ENCODE measurements at regions not wholly inside any gene's neighbourhood (a gene's known extent, or its start where the extent isn't known, plus 50 kb on each side); places are given as distances from the start of the nearest gene placed in this dataset.

DNA sequence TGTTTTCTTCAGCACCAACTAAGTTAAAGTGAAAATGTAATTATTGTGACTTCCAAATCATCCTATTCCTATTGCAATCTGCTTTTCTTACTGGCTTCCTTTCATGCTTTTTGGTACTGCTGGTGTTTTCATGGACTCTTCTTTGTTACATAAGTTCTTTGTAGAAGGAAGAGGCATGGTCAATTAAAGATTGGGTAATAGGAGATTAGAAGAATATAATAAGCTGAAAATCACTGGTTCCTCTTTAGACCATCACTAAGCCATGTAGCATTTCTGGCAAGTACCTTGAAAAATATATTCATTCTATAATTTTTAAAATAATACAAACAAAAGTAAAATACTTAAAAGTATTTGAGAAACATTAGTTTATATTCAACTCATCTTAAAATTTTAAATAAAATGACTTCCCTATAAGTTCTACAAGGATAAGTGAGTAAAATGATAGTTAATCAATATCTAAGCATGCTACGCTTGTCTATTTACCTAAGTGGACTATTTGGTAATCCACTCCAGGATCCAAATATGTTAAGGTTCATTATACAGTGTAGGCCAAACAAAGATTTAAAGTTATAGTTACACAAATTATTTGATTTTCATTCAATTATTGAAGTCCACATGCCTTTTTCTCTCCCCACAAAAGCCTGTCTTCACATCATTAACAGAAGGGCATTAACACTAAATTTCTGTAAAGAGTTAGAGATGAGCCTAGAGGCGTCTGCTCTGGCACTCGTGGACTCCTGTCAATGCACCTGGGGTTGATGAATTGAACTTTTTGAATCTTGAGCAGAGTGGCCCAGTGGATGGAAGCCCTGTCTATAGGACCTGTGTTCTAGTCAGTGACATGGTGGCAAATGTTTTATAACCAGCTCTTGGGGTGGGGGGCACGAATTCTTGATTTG, 408.1 kb downstream of the INHBA start:
- DNase-seq (ENCODE audit: low read depth): no peak

DNA sequence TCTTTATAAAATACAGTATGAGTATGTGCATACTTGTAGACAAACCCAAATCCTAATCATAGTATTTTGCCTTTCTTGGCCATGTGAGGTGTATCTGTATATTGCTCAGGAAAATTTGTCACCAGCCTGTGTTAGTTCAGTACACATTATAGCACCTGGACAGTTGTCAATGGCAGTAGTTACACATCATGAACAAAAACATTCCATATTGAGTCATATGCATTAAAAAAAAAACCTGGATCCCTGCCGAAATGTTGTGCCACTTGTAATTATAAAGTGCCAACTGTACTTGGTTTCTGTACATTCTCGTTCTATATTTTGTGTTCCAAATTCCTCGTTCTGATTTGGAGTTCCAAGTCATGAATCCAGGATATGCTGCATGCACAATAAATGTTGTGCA, 410.4 kb downstream of the INHBA start:
- DNase-seq (ENCODE audit: low read depth): peak; percentile 9

DNA sequence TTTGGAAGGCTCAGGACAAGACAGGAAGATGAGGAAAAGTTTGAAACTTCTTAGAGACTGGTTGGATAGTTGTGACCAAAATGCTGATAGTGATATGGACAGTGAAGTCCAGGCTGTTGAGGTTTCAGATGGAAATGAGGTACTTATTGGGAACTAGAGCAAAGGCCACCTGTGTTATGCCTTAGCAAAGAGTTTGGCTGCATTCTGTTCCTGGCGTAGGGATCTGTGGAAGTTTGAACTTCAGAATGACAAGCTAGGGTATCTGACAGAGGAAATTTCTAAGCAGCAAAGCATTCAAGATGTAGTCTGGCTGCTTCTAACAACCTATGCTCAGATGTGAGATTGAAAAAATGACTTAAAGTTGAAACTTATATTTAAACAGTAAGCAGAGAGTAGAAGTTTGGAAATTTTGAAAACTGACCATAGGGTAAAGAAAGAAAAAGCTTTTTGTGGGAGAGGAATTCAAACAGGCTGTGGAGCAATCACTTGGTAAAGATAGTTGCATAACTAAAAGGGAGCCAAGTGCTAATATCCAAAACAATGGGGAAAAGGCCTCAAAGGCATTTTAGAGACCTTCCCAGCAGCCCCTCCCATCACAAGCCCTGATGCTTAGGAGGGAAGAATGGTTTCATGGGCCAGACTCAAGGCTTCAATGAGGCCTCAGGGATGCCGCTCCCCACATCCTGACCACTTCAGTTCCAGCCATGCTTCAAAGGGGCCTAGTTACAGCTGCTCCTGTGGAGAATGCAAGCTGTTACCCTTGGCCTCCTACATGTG, 415.1 kb downstream of the INHBA start:
- no peak for DNase-seq (ENCODE audit: low read depth)

DNA sequence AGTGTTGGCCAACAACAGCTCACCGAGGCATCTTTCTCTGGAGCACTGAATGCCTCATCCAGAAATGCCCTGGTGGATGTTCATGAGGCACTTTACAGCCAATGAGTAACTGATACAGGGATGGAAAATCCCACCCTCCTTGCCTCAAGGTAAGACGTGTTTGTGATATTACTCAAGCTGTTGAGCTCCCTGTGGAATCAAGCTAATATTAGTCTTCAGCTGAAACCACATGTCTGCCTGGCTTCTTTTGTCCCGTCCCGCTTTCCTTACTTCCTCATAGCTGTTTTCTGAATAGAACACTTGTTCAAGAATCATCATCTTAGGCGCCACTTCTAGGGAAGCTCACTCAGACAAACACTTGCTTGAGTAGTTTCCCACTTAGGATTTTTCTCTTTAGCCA, 422.4 kb downstream of the INHBA start:
- DNase-seq (ENCODE audit: low read depth): no peak

DNA sequence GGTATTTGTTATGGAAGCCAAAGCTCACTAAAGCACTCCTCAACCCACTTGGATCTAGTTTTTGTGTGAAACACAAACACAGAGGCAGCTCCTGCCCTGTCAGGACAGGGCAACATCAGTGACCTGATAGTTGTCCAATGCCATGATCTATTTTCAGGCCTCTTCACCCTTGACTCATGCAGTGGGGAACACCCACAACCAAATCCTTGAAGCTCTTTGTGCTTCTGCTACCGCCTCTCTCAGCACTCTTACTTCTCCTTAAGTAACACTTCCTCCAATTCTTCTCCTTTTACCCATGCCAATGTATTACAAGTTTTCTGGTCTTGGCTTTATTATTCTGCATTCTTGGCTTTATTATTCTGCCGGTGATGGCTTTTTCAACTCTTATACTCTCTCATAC, 425.3 kb downstream of the INHBA start:
- no peak for DNase-seq (ENCODE audit: low read depth)

DNA sequence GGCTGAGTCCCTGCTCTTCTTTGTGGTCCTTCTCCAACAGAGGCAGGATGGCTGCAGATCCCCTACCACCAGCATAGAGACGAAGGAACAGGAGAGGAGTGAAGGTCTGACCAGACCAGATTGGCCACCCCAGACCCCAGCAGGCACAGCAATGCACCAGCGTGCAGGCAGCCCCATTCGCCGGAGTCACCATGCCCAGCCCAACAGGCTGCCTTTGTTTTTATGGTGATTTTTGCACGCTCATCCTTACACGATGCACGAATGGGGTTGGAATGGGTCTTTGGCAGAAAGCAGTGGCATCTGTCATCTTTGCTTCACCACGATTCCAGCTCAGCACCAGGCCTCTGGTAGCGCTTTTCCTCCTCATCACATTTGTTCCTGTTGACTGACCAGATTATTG, 427.6 kb downstream of the INHBA start:
- no peak for DNase-seq (ENCODE audit: low read depth)

DNA sequence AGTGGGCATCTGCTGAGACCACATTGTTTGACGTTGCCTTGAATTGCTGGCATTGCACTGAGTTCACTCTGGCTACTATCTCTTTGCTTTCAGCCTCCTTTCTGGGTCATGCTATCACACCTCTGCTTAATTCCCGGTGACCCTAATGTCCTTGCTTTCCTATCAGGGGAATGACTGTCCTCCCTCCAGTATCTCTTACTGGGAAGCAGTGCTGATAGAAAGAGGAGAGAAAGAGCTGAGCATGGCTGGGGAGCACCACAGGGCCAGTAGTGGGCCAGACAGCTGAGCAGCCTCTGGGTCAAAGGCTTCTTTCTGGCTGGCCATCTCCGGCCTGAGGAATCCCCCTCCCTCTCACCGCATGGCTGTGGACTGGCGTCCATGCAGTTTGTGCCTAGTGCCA, 428.7 kb downstream of the INHBA start:
- DNase-seq (ENCODE audit: low read depth): no peak

DNA sequence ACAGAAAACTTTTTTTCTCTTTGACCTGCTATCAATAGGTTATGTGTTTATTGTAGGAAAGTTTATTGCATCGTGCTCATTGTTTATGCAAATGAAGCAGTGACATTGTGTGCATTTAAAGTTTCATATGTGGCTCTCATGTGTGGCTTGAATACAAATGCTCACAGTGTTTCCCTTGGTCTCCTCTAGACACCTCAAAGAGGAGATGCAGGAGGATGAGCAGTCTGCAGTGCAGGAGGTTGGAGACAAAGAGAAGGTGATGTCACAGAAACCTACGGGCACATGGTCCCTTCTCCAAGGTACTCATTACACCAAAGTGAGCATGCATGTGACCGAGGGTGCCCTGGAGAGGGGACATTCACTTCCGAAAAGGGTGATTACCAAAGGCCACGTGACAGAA, 430.2 kb downstream of the INHBA start:
- no peak for DNase-seq (ENCODE audit: low read depth)

DNA sequence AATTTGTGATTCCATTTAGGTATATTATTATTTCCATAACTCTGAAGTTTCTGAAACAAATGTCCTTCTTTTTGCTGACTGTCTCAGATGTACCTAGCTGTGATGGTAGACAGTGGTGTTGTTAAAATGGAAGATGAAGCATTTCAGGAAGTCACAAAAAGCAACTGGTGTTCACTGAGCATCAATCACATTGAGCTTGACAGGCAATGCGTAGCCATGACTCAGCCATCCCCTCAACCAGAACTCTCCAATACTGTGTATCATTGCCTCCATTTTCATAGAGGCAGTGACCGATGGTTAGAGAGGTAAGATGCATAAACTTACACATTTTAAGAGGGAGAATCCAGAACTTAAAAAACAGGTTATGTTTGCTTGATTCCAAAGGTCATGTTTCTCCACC, 434.0 kb downstream of the INHBA start:
- no peak for DNase-seq (ENCODE audit: low read depth)

DNA sequence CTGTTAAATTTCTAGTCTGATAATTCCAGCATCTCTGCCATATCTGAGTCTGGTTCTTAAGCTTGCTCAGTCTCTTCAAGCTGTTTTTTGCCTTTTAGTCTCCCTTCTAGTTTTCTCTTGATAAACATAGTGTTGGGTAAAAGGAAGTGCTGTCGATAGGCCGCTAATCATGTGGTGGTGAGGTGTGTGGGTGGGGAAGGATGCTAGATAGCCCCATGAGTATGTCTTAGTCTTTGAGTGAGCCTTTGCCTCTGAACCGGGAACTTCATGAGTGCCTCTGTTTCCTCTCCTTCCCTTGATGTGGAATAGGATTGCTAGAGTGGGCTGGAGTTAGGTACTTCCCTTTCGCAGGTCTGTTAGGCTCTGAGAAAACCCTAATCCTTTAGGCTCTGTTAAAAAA, 441.8 kb downstream of the INHBA start:
- DNase-seq (ENCODE audit: low read depth): no peak

DNA sequence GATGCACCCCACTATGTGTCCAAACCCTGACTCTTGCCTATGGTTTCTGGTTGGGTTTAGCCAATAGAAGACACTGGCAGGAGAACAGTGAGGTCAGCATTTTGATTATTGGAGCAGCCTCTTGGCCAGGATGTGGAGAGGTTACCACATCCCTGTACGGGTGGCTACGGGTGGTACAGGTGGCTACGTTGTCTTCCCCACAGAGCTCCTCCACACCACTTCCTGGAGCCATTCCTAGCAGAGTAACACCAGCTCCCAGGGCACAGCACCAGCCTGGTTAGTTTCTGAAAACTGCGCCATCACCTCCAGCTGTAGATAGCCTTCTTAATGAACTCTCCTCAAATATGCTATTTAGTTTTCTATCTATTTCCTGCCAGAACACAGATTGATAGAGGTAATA, 445.2 kb downstream of the INHBA start:
- no peak for DNase-seq (ENCODE audit: low read depth)

DNA sequence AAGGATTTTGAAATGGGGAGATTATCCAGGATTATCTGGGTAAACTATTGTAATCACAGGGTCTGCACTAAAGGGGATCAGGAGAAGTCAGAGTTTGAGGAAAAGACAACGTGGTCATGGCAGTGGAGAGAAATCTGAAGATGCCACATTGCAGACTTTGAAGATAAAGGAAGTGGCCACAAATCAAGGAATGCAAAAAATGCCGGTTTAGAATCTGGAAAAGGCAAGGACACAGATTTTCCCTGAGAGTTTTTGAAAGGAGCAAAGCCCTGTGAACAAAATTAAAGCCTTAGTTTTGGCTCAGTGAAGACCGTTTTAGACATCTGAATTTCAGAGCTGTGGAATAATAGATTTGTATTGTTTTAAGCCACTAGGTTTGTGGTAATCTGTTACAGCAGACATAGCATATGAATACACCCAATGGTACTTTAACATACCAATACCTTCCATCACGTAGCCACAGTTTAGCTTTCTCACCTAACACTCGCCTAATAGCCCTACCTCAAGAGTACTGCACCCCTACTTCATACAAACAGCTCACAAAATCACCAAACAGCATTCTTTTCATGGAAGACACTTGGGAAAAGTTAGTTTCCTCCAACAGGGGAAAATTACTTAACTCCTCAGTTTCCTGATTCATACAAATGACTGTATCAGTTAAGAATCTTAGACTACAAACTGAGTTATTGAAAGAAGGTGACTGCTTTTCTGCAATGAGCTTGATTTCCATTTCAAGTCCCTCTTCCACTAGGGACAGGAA, 446.5 kb downstream of the INHBA start:
- DNase-seq (ENCODE audit: low read depth): no peak

DNA sequence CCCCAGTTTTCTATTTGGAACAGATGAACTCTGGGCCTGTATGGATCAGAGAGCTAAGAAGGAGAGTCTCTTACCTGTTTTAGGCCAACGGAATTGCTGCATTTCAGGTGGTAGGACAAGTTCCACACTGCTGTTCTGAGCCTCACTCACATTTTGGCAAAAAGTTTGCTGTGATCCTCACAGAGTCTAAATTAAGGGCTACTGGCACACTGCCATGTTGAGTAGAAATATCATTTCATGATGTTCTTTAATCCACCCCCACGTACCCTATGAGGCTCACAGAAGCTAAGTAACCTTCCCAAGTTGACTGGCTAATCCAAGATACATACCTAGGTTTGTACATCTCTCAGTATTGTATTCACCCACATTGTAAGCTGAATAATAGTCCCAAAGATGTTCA, 447.2 kb downstream of the INHBA start:
- no peak for DNase-seq (ENCODE audit: low read depth)

DNA sequence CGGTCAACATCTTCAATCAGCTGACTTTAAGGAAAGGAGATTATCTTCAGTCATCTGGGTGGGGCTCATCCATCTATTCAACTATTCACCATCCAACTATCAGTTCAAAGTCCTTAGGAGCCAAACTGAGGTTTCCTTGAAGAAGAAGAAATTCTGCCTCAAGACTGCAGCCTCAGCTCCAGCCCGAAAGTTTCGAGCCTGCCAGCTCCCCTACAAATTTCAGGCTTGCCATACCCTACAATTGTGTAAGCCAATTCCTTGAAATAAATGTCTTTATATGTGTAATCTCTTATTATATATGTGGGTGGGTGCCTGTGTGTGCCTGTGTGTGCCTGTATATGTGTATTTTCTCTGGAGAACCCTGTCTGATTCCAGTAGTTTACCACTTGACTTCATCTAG, 447.8 kb downstream of the INHBA start:
- no peak for DNase-seq (ENCODE audit: low read depth)

DNA sequence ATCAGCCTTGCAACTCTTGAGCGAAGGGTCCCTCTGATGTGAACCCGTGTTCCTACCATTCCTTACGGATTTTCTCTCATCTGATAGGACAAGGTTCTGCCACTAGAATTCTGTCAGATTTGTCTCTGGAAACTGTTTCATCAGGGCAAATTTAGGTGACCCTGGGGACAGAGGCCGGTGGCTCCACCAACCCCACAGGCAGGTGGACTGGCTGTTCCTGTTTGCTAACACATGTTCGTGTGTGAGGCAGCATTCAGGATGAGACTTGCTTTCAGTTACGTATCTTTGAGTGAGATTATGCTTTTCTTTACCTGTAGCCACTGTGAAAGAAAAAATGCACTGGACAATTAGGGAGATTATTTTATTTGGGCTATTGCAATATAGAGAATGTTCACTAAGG, 449.9 kb downstream of the INHBA start:
- DNase-seq (ENCODE audit: low read depth): no peak

DNA sequence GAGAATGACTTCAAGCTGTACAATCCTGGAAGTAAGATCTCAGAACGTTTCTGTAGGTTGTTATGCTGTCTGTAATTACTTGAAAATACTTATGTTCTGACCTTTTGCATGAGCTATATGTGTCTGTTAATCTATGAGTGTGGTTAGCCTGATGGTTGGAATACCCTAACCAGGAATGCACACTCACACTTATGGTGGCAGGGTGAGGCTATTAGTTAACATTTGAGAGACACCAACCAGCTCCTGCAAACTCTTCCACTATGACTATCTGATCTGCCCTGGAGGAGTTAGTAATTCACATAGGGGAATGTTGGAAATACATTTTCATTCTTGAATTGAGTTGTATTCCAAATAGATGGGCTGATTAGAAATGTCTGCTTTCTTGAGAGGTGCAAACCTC, 450.3 kb downstream of the INHBA start:
- DNase-seq (ENCODE audit: low read depth): no peak

DNA sequence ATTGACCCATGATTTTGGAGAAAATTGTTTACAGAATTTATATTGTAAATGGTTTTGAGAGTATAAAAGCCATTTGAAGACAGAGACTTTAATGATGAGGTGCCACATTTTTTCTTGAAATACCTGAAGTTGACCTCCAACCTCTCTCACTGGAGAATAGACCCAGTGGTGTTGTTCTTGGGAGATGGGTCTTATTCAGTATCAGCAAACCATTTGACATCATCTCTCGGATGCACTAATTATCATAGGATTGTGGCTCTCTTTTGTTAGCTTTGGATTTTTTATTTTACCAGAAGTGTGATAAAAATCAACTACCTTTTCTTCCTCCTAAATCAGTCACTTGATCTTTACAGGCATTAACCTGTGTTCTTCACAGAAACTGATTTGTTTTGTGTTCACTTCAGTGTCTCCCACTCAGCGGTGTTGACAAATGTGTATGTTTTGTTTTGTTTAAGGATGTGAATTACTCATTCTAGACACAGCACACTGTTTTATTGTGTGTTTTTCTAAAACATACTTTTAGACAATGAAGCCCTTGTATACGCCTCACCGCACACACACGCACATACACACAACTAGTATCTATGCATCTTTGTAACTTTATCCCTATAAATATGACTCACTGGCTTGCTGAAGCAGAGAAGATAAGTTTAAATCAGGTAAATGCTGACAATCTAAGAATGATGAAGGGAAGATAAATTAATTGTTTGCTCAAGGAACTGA, 455.6 kb downstream of the INHBA start:
- DNase-seq (ENCODE audit: low read depth): no peak

DNA sequence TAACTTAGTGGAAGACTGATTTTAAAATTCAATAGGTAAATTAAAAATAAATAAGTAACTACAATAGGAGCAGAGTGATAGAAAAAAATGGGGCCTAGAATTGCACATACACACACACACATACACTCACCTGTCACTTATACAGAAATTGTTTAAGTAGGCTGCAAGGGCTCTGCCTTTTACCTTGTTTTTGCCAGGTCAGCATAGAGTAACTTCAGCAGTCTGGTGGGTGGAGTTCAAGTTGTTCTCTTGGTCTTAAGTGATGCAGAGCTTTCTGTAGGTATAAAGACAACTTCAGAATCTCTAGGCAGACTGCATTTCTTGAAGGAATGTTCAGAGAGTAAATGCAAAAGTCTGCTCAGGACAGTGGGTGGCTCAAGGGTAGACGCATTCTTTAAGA, 457.0 kb downstream of the INHBA start:
- DNase-seq (ENCODE audit: low read depth): no peak

DNA sequence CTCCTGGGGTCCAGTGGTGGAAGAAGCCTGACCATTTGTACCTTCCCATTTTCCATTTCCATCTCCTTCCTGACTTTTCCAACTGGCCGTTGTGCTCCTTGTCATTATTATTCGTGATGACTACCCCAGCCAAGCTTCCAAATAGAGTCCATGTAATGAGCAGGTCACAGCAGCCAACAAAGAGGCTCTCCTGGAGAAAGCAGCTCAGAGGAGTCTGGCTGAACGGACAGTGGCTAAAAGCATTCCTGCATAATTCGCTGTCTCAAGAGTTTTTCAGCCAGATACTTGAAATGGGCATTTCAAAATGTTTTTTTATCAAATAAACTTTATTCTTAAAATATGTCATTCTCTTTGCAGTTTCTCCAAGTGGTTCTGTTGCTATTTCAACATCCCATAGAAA, 458.6 kb downstream of the INHBA start:
- no peak for DNase-seq (ENCODE audit: low read depth)

DNA sequence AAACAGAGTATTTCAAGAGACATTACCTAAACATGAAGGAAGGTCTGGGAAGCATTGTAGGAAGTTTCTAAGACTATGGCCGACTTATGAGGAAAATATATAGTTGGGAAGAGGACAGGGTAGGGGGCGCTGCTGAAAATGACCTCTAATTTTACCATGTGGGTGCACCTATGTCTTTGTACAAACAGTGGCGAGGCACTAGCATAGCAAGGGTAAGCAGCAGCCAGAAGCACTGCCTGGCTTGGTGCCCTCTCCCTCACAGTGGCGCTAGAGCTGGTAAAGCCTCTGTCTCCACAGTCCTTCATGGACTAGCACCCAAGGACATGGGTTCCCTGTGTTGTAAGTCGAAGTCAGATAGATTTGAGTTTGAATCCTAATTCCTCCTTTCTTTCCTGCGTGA, 461.2 kb downstream of the INHBA start:
- no peak for DNase-seq (ENCODE audit: low read depth)

DNA sequence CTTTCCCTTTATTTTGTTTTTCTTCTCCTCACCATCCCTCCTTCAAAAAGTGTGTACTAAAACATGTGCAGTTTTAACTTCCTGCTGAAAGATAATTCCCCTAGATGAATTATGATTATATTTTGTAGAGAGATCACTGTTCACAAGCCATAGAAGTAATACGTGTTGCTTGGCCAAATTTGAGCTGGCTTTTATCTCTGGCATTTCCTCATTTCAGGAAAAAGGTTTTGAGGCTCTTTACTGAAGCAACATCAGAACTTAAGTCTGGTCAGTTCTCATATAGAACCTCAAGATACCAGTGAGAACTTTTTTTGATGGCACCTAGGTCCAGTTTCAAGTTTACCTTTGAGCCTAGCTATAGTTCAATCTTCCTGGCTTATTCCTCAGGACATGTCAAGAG, 463.3 kb downstream of the INHBA start:
- no peak for DNase-seq (ENCODE audit: low read depth)

DNA sequence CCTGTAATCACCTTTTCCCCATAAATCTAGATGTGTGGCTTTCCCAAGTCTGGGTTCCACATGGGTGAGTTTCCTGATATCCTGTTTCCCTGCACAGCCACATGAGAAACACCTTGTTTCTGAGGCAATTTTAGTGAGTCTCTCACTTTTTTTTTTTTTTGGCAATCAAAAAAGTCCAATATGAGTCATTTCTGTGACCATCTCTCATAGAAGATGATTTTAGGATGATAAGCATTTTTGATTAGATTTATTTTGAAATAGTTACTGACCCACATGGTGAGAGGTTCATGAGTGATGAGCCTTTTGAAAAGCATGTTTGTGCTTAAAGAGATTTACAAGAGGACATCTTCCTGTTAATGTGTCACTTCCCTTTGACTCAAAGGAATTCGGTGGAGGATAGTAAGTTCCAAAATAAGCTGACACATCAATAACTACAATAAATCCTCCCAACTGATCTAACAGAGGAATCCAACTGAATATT, 464.0 kb downstream of the INHBA start:
- no peak for DNase-seq (ENCODE audit: low read depth)

All from HS-27A (cell line).